Middle frontal gyrus (tissue), 1 donor: ENCODE measurements at regions not wholly inside any gene's neighbourhood (a gene's known extent, or its start where the extent isn't known, plus 50 kb on each side); places are given as distances from the start of the nearest gene placed in this dataset.
"Not testable (repeated sequence)": the region's sequence is repeated elsewhere in the genome, so short reads cannot be mapped to it uniquely, and the experiment has no call there.

Experiments used
- DNase-seq: peaks from one replicate; pipeline ENCODE4 v3.0.0-alpha.2; 2015; ENCODE audit warnings: low spot score; ENCODE audit errors: extremely low spot score

DNA sequence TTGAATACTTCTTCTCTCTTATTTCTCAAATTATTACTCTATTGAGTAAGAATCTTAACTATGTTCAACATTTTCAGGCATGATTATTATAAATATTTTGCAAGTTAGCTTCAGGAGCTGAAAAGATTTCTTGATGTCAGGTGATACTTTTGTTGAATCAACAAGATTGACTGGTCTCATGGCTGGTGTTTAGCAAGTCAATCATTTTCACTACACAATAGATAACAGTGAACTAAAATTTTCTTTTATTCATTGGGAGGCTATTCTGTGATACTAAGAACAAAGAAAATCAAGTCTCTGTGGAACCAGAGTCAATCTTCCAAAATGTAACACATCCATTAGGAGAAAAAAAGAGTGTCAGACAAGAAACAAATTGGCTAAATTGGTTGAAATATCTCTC, 476.7 kb downstream of the CNTN3 start:
- DNase-seq, result no peak

GRCh38 chr3:74135808-74136207, 478.7 kb downstream of the CNTN3 start:
- DNase-seq, result no peak

GRCh38 chr3:74134831-74135230, 479.6 kb downstream of the CNTN3 start:
- DNase-seq, result no peak

- not testable (repeated sequence) for DNase-seq
Measured at GRCh38 chr3:74131546-74132328, 482.7 kb downstream of the CNTN3 start.

GRCh38 chr3:74129611-74130010, 484.8 kb downstream of the CNTN3 start:
- no peak for DNase-seq

GRCh38 chr3:74129056-74129455, 485.4 kb downstream of the CNTN3 start:
- no peak for DNase-seq

GRCh38 chr3:74127256-74127655, 487.2 kb downstream of the CNTN3 start:
- DNase-seq, result no peak

DNA sequence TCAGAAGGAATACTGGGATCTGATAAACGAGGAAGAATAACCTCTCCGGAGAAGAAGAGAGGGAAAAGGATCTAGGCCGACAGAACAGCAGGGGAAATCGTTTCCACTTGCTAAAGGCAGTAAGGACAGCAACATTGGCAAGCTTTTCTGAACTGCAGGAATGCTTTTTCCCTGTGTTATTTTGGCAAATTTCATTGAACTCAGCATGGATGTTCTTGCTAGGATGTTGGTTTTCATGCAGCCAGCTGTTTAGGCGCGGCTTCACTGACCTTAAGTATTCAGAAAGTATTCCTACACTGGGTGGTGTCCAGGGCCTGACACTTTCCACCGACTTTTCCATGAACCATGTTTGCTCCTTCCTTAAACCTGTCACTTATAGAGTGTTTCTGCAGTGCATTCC, 489.7 kb downstream of the CNTN3 start:
- no peak for DNase-seq

DNA sequence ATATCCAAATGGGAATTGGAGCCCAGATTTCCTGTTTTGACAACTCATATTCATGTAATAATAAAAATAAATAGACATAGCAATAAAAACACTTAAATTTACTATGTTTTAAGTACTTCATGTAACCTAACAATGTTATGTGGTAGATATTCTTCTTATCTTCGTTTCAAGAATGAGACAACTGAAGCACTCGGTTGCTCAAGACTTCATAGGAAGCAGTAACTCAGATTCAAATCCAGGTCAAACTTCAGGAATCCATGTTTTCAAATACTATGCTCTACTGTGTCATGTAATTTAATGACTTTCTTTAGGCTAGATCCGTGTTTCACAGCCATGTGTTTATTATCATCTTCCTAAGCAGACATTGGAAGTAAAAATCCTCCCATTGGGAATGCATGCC, 492.2 kb downstream of the CNTN3 start:
- no peak for DNase-seq

- no peak for DNase-seq
Measured at GRCh38 chr3:74121761-74122160, 492.7 kb downstream of the CNTN3 start.

DNA sequence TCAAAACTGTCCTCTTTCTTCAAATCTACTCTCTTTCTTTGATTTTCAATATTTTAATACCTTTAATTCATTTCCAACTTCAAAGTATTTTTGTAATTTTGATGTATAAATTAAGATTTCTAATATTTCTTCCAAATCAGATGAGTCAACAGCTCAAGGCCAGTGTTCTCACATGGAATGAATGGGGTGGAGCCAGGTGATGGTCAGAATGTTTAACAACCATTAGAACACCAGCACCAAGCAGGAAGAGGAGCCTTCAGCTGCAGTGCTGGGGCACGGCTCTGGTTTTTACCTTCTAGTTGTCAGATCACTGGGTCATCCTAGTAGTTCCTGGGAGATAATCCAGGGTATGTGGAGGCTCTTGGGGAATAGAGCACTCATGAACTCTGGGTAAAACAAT, 494.5 kb upstream of the PDZRN3 start:
- DNase-seq, result no peak

DNA sequence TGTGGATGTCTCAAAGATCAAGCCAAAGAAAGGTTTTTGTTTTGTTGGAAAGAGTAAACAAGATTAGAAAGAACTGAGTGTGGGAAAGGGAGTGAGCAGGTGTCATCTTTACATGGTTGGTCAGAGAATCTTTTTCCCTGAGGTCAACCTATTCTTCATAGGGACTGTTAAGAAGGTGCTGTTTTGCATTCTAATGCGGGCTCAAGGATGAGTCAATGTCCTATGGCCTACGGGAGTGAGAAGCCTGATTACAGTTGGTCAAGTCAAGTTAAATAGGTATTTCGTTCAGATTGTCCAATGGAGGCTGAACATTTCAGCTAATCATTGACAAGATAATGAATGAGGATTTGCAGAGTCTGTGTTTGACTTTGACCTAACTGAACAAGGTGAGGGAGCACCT, 491.2 kb upstream of the PDZRN3 start:
- DNase-seq, result no peak

- no peak for DNase-seq
Measured at GRCh38 chr3:74107451-74107850, 482.7 kb upstream of the PDZRN3 start.

DNA sequence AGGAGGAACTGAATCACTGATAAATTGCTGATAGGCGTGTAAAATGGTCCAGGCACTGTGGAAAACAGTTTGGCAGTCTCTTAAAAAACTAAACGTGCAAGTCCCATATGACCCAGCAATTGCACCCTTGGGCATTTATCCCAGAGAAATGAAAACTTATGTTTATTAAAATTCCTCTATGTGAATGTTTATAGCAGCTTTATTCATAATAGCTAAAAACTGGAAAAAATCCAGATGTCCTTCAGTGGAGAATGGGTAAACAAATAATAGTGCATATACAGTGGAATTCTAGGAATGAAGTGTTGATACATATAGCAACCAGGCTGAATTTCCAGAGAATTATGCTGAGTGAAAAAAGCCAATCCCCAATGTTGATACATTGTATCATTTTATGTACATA, 482.2 kb upstream of the PDZRN3 start:
- no peak for DNase-seq

- DNase-seq, result no peak
Measured at GRCh38 chr3:74091204-74091603, 466.5 kb upstream of the PDZRN3 start.

DNA sequence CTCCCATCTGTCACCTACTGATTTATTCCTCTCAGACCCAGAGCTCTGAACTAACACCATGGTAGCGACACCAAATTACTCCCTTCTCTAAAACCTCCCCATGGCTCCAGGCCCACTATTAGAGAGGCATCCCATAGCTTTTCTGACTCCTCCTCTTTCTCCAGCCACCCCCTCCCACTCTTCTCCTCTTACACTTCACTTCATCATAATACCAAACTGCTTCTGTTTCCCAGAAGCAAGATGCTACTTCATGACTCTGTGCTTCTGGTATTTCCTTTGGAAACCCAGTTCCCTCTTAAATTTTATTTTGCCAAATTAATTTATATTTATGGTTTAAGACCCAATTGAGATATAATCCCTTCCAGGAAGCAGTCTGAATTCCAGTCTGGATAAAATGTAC, 465.1 kb upstream of the PDZRN3 start:
- no peak for DNase-seq

- peak; percentile 14 for DNase-seq
Measured at GRCh38 chr3:74080056-74080461, 455.3 kb upstream of the PDZRN3 start.

DNA sequence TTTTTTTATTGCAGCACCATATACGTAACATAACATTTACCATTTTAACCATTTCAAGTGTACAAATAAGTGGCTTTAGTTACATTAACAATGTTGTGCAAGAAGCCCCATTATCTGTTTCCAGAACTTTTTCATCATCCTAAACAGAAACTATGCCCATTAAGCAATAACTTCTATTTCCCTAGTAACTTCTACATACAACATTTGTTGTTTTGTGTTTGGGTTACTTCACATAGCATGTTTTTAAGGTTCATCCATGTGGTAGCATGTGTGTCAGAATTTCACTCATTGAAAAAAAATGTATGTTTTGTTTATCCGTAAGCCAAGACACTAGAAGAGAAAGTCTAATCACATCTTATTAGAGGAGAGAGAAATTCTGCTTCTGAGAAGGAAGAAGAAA, 450.5 kb upstream of the PDZRN3 start:
- no peak for DNase-seq

DNA sequence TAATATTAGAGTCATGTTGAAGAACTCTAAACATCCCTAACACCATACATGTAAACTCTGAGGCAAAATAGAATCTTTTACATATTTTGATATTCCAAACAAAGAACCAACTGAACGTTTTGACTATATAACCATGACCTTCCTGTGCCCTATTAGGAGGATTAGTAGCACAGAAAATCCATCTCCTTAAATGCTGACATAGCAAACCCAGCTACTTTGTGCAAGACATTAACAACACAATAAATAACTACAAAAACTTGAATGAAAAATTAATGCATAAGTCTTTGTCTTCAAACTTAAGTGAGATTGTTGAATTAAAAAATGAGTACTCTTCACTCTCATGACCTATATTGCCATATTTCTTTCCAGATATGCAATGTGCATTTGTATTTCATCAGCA, 450.0 kb upstream of the PDZRN3 start:
- DNase-seq, result no peak

DNA sequence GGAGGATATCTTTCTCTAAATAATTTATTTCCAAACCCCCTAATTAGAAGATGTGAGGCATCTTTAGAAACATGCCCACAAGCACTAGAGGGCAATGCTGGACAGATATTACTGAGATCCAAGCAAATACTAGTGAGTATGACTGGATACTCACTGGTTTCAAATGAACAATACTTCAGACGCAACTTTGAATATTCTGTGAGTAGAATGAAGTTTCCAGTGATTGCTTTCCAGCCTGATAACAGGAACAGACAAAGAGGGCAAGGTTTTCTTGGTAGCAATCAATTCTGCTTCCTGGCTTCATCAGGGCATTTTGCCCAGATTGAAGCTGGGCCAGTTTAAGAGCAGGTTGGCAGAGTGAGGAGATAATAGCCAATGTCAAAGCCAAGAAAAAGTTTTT, 442.6 kb upstream of the PDZRN3 start:
- DNase-seq, result no peak

DNA sequence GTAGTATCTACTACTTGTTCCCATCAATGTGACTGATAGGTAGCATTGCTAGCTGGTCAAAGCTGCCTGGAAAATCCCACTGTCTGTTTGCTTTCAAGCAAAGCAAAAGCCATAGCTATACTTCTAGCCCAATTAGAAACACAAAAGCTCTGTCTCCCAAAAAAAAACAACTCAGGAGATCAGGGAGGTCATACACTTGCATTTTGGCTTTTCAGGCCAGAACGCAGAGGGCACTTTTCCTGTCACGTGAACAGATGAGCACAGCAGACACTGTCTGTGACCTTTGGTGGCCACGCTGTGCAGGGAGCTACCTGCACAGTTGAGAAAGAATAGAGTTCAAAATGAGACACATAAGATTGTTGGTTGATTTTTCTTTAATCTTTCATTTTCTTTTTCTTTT, 441.7 kb upstream of the PDZRN3 start:
- DNase-seq, result no peak

- no peak for DNase-seq
Measured at GRCh38 chr3:74059923-74060600, 435.3 kb upstream of the PDZRN3 start.

GRCh38 chr3:74059301-74059922, 434.7 kb upstream of the PDZRN3 start:
- no peak for DNase-seq
